GM23338 (cell line): ENCODE measurements at regions not wholly inside any gene's neighbourhood (a gene's known extent, or its start where the extent isn't known, plus 50 kb on each side); places are given as distances from the start of the nearest gene placed in this dataset.

Experiments used
- ATAC-seq: fragments of 200-7000 bp; cut with Tn5 transposase; 3 replicates; pipeline ENCODE4 v1.9.1; 2020
- DNase-seq: peaks from one replicate; pipeline ENCODE4 v3.0.0-alpha.2; 2015; ENCODE audit warnings: low spot score
- H2AFZ ChIP-seq: fragments of 200-600 bp; sonication (generic); 2 replicates; pipeline ENCODE4 v1.8.0; 2016; ENCODE audit warnings: antibody characterized with exemption, mild to moderate bottlenecking, moderate library complexity
- H3F3A ChIP-seq: fragments of 200-600 bp; sonication (generic); replicated peaks from 2 replicates; pipeline ENCODE4 v1.8.0; 2017; ENCODE audit warnings: antibody characterized with exemption, mixed run types, low read depth
- H3K27ac ChIP-seq: fragments of 200-600 bp; sonication (generic); 2 replicates; pipeline ENCODE4 v1.6.1; 2016; ENCODE audit warnings: low read depth
- H3K27me3 ChIP-seq: fragments of 200-600 bp; sonication (generic); 2 replicates; pipeline ENCODE4 v1.8.0; 2016; ENCODE audit warnings: mild to moderate bottlenecking, mixed run types, moderate library complexity; ENCODE audit not compliant: insufficient read depth
- H3K36me3 ChIP-seq: fragments of 200-600 bp; sonication (generic); 2 replicates; pipeline ENCODE4 v1.8.0; 2016; ENCODE audit warnings: mild to moderate bottlenecking; ENCODE audit not compliant: insufficient read depth
- H3K4me1 ChIP-seq: fragments of 200-600 bp; sonication (generic); 2 replicates; pipeline ENCODE4 v1.8.0; 2016; ENCODE audit warnings: mild to moderate bottlenecking, moderate library complexity; ENCODE audit not compliant: insufficient read depth
- H3K4me2 ChIP-seq: fragments of 200-600 bp; sonication (generic); 2 replicates; pipeline ENCODE4 v1.7.1; 2017; ENCODE audit warnings: mixed run types
- H3K4me3 ChIP-seq: fragments of 200-600 bp; sonication (generic); 2 replicates; pipeline ENCODE4 v1.6.1; 2016; ENCODE audit warnings: mixed run types
- H3K79me2 ChIP-seq: fragments of 200-600 bp; sonication (generic); replicated peaks from 2 replicates; pipeline ENCODE4 v1.8.0; 2017; ENCODE audit warnings: mild to moderate bottlenecking; ENCODE audit not compliant: insufficient read depth
- H3K9me2 ChIP-seq: fragments of 200-600 bp; sonication (generic); 2 replicates; pipeline ENCODE4 v1.8.0; 2017; ENCODE audit not compliant: insufficient read depth
- H4K20me1 ChIP-seq: fragments of 200-600 bp; sonication (generic); replicated peaks from 2 replicates; pipeline ENCODE4 v1.8.0; 2017; ENCODE audit warnings: mild to moderate bottlenecking; ENCODE audit not compliant: insufficient read depth
- H3K27ac Mint-ChIP-seq: 2 replicates; pipeline ENCODE4 v1.8.0; 2020; ENCODE audit warnings: inconsistent platforms, mild to moderate bottlenecking, moderate library complexity, mixed read lengths
- H3K27me3 Mint-ChIP-seq: 3 replicates; pipeline ENCODE4 v1.8.0; 2022; ENCODE audit warnings: low read depth, mild to moderate bottlenecking, moderate library complexity, mixed read lengths, inconsistent platforms; ENCODE audit not compliant: insufficient read depth, poor library complexity
- H3K36me3 Mint-ChIP-seq: 3 replicates; pipeline ENCODE4 v1.8.0; 2021; ENCODE audit warnings: low read depth, mild to moderate bottlenecking, inconsistent platforms, moderate library complexity, mixed read lengths
- H3K4me1 Mint-ChIP-seq: 3 replicates; pipeline ENCODE4 v1.8.0; 2020; ENCODE audit warnings: mild to moderate bottlenecking, inconsistent platforms, mixed read lengths
- H3K4me3 Mint-ChIP-seq: 3 replicates; pipeline ENCODE4 v1.8.0; 2021; ENCODE audit warnings: moderate library complexity, mild to moderate bottlenecking, inconsistent platforms, mixed read lengths
- H3K9me3 Mint-ChIP-seq: 3 replicates; pipeline ENCODE4 v1.8.0; 2020; ENCODE audit warnings: moderate library complexity, mild to moderate bottlenecking, inconsistent platforms, mixed read lengths
- CREB1 ChIP-seq: fragments of 250-450 bp; sonication (Bioruptor Pico); IDR thresholded peaks from 2 replicates; pipeline ENCODE4 v1.5.0; 2020; ENCODE audit warnings: low read depth, mild to moderate bottlenecking, moderate library complexity
- CTCF ChIP-seq, 2 experiments: fragments of 200-600 bp in 1 of 2; sonication (generic) in 1 of 2; conservative IDR thresholded peaks; 2 replicates each; pipeline versions ENCODE4 v1.5.1 to v1.6.1; 2016 to 2017; ENCODE audit warnings: antibody characterized with exemption in 2 of 2, low read depth in 2 of 2, mild to moderate bottlenecking in 2 of 2, moderate library complexity in 1 of 2
- ETS1 ChIP-seq: IDR thresholded peaks from 2 replicates; pipeline ENCODE4 v1.6.1; 2016; ENCODE audit warnings: antibody characterized with exemption
- EZH2 ChIP-seq: fragments of 200-600 bp; sonication (generic); IDR thresholded peaks from one replicate; pipeline ENCODE4 v1.8.0; 2017; ENCODE audit warnings: antibody characterized with exemption, mild to moderate bottlenecking, low read depth; ENCODE audit not compliant: unreplicated experiment
- EZH2phosphoT487 ChIP-seq: fragments of 200-600 bp; sonication (generic); IDR thresholded peaks from one replicate; pipeline ENCODE4 v1.8.1; 2018; ENCODE audit warnings: antibody characterized with exemption; ENCODE audit not compliant: unreplicated experiment
- JUNB ChIP-seq: IDR thresholded peaks from one replicate; pipeline ENCODE4 v1.6.1; 2016; ENCODE audit warnings: antibody characterized with exemption; ENCODE audit not compliant: unreplicated experiment
- NANOG ChIP-seq: IDR thresholded peaks from 2 replicates; pipeline ENCODE4 v1.6.1; 2016; ENCODE audit warnings: antibody characterized with exemption, borderline replicate concordance
- POLR2AphosphoS5 ChIP-seq: IDR thresholded peaks from 2 replicates; pipeline ENCODE4 v1.6.1; 2016; ENCODE audit warnings: antibody characterized with exemption, low read depth
- REST ChIP-seq: IDR thresholded peaks from one replicate; pipeline ENCODE4 v1.6.1; 2018; ENCODE audit warnings: antibody characterized with exemption; ENCODE audit not compliant: unreplicated experiment
- STAT1 ChIP-seq: IDR thresholded peaks from one replicate; pipeline ENCODE4 v1.6.1; 2016; ENCODE audit warnings: antibody characterized with exemption; ENCODE audit not compliant: unreplicated experiment
- ZNF114 ChIP-seq: fragments of 250-450 bp; sonication (Bioruptor Pico); IDR thresholded peaks from 2 replicates; pipeline ENCODE4 v1.5.0; 2020; ENCODE audit warnings: mild to moderate bottlenecking, moderate library complexity
- ZNF331 ChIP-seq: fragments of 250-450 bp; sonication (Bioruptor Pico); IDR thresholded peaks from 2 replicates; pipeline ENCODE4 v1.5.0; 2020; ENCODE audit warnings: low read depth, mild to moderate bottlenecking, moderate library complexity
- ZNF462 ChIP-seq: fragments of 250-450 bp; sonication (Bioruptor Pico); IDR thresholded peaks from 2 replicates; pipeline ENCODE4 v1.5.0; 2020; ENCODE audit warnings: mild to moderate bottlenecking, moderate library complexity

GRCh38 chr3:55218577-55218976 lies 268.5 kb downstream of the WNT5A start:
- Mint-ChIP-seq H3K4me1 (no peaks in the 10 kb centered on the region), H3K4me3 (no peak overlapping the region), H3K9me3 (peaks cover 16% of the 10 kb centered on the region; the same call in 2 of the 3 replicates), H3K27ac (no peak overlapping the region), H3K27me3 (peaks cover 3% of the 10 kb centered on the region), H3K36me3 (no peaks in the 10 kb centered on the region)
- H3K4me3 ChIP-seq: no peak overlapping the region
- no peaks in the 10 kb centered on the region for H3K79me2 ChIP-seq
- no peaks in the 10 kb centered on the region for H3F3A ChIP-seq
- H3K4me2 ChIP-seq: no peak overlapping the region
- H3K27ac ChIP-seq: no peak overlapping the region
- H3K36me3 ChIP-seq: no peaks in the 10 kb centered on the region
- H3K4me1 ChIP-seq: no peaks in the 10 kb centered on the region
- no peak overlapping the region for H2AFZ ChIP-seq
- H3K9me2 ChIP-seq: peaks cover 2% of the 10 kb centered on the region; the same call in 1 of the 2 replicates
- H4K20me1 ChIP-seq: no peaks in the 10 kb centered on the region
- H3K27me3 ChIP-seq: no peaks in the 10 kb centered on the region
- DNase-seq: no peak
- no peak for ATAC-seq
- TF ChIP-seq ZNF114 (CRISPR knock-in tag) (no peak), CTCF (conservative IDR thresholded peaks at IDR 0.05; ENCODE audit: low read depth in 2 of 2) (no peak), EZH2 (no peak), POLR2AphosphoS5 (no peak), STAT1 (no peak), ZNF331 (no peak), NANOG (no peak), EZH2phosphoT487 (no peak), JUNB (no peak), CREB1 (CRISPR knock-in tag) (no peak), ETS1 (no peak), REST (no peak), ZNF462 (no peak)
